Activated B cell treated with CpG ODN at 0.5 μM for 24 hours (primary cell): ENCODE measurements at regions not wholly inside any gene's neighbourhood (a gene's known extent, or its start where the extent isn't known, plus 50 kb on each side); places are given as distances from the start of the nearest gene placed in this dataset.
"Not testable (repeated sequence)": the region's sequence is repeated elsewhere in the genome, so short reads cannot be mapped to it uniquely, and the experiment has no call there.

ENCODE experiments used
- ATAC-seq: fragments of 200-7000 bp; cut with Tn5 transposase; one replicate; pipeline ENCODE4 v1.10.0; 2021; ENCODE audit warnings: low read depth, mild to moderate bottlenecking, moderate library complexity
- CTCF ChIA-PET: fragments of 350-600 bp; sonication (Branson Sonifier 250); formaldehyde crosslinking; loops from one replicate; lab custom pipeline; 2021; ENCODE audit warnings: antibody characterized with exemption; lab: Charles Lee
- POLR2A ChIA-PET: fragments of 350-600 bp; sonication (Branson Sonifier 250); formaldehyde crosslinking; loops from one replicate; lab custom pipeline; 2021; ENCODE audit warnings: antibody characterized with exemption; lab: Charles Lee
- DNase-seq: peaks from one replicate; pipeline ENCODE4 v3.0.0; 2022
- H3K27ac Mint-ChIP-seq: one replicate; pipeline ENCODE4 v1.8.0; 2020; ENCODE audit warnings: mixed read lengths
- H3K27me3 Mint-ChIP-seq: one replicate; pipeline ENCODE4 v1.8.0; 2021; ENCODE audit warnings: mixed read lengths
- H3K36me3 Mint-ChIP-seq: one replicate; pipeline ENCODE4 v1.8.0; 2021; ENCODE audit warnings: low read depth, mixed read lengths
- H3K4me1 Mint-ChIP-seq: one replicate; pipeline ENCODE4 v1.8.0; 2021; ENCODE audit warnings: mixed read lengths
- H3K4me3 Mint-ChIP-seq: one replicate; pipeline ENCODE4 v1.8.0; 2020; ENCODE audit warnings: mild to moderate bottlenecking, mixed read lengths
- H3K9me3 Mint-ChIP-seq: one replicate; pipeline ENCODE4 v1.8.0; 2020; ENCODE audit warnings: mixed read lengths
- CTCF ChIP-seq: fragments of 200-600 bp; IDR thresholded peaks from one replicate; pipeline ENCODE4 v1.8.0; 2022; ENCODE audit warnings: antibody characterized with exemption, mild to moderate bottlenecking
- intact Hi-C: fragments of 100-400 bp; cut with micrococcal nuclease; formaldehyde crosslinking; loops from one replicate; pipeline ENCODE4 v1.15.1; 2024

GRCh38 chr1:100799548-100799947 lies 80.0 kb downstream of the VCAM1 start:
- H3K4me1 Mint-ChIP-seq: no peaks in the 10 kb centered on the region
- DNase-seq (no peak), ATAC-seq (no peak)
- peaks cover 10% of the 10 kb centered on the region for H3K27me3 Mint-ChIP-seq
- TF ChIP-seq CTCF: no peak
- ChIA-PET CTCF (no interaction called here), POLR2A (no interaction called here)
- H3K27ac Mint-ChIP-seq: no peak overlapping the region
- H3K36me3 Mint-ChIP-seq: no peaks in the 10 kb centered on the region
- H3K4me3 Mint-ChIP-seq: no peak overlapping the region
- peaks cover 7% of the 10 kb centered on the region for H3K9me3 Mint-ChIP-seq
- intact Hi-C loops: no loop called here

DNA sequence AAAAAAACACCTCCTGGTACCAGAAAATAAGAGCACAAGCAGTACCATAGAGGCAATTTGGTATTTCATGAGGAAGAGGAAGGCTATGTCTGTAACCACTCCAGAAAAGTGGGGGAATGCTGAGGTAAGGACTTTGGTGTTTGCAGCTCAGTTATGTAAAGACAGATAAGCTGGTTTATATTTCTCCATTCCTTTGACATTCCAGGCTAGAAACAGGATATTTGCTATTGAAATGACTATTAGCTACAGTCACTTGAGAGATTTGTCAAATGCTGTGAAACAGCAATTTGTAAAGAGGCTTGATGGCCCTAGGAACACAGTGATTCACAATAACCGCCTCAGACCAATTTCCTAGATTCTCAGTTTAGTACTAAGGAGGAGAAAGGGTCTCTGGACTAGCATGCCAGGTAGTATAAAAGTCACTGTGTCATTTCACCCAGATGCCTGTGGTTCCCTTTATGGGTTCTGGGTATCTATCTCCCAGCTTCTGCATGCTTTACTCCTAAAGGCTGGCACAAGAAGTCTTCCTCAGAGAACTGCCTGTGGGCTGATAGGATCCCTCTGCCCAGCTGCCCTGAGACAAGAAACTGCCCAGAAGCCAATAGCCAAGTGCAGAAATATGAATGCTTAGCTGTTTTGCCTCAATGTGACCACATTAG lies 80.5 kb downstream of the VCAM1 start:
- no peak for TF ChIP-seq CTCF
- Mint-ChIP-seq H3K4me1 (no peaks in the 10 kb centered on the region), H3K4me3 (no peak overlapping the region), H3K27me3 (peaks cover 9% of the 10 kb centered on the region), H3K36me3 (no peaks in the 10 kb centered on the region), H3K27ac (no peak overlapping the region), H3K9me3 (peaks cover 7% of the 10 kb centered on the region)
- ChIA-PET CTCF (no interaction called here), POLR2A (no interaction called here)
- intact Hi-C loops: no loop called here
- ATAC-seq (no peak), DNase-seq (no peak)

- H3K4me3 Mint-ChIP-seq, POLR2A ChIA-PET, intact Hi-C loops, H3K27ac Mint-ChIP-seq, CTCF ChIA-PET, H3K4me1 Mint-ChIP-seq, H3K36me3 Mint-ChIP-seq, H3K9me3 Mint-ChIP-seq, ATAC-seq, DNase-seq: not testable (repeated sequence)
- H3K27me3 Mint-ChIP-seq: peaks cover 10% of the 10 kb centered on the region
Measured at GRCh38 chr1:100801256-100801655, 81.7 kb downstream of the VCAM1 start.

GRCh38 chr1:100803280-100803679 lies 83.7 kb downstream of the VCAM1 start:
- ATAC-seq, H3K27me3 Mint-ChIP-seq, H3K4me3 Mint-ChIP-seq, H3K36me3 Mint-ChIP-seq, DNase-seq, H3K4me1 Mint-ChIP-seq, POLR2A ChIA-PET, H3K27ac Mint-ChIP-seq, intact Hi-C loops, H3K9me3 Mint-ChIP-seq, CTCF ChIA-PET: not testable (repeated sequence)

- intact Hi-C loops: no loop called here
- ATAC-seq (no peak), DNase-seq (no peak)
- CTCF ChIA-PET: no interaction called here
- POLR2A ChIA-PET: no interaction called here
- H3K36me3 Mint-ChIP-seq: no peaks in the 10 kb centered on the region
- peaks cover 8% of the 10 kb centered on the region for H3K27me3 Mint-ChIP-seq
- H3K4me3 Mint-ChIP-seq: no peak overlapping the region
- H3K4me1 Mint-ChIP-seq: no peaks in the 10 kb centered on the region
- TF ChIP-seq CTCF: no peak
- H3K27ac Mint-ChIP-seq: no peak overlapping the region
- H3K9me3 Mint-ChIP-seq: no peaks in the 10 kb centered on the region
Measured at GRCh38 chr1:100806601-100807000, 87.1 kb downstream of the VCAM1 start.

DNA sequence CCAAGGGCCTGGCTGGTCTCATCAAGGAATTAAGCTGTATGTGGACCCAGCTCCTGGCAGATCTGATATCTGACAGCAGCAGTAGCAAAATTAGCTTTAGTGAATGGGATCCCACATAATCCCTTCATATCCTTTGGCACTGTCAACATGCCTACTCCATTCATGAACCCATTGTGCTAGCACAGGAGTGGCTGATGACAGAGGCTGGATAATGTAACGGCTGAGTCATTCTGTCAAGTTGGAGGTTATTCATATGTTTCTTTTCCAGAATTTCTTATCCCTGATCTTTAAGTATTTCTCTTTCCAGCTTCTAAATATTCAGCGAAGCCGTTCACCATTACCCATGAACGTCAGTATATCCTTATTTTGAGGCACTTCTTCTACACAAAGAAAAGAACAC lies 84.3 kb downstream of the EXTL2 start:
- peaks cover 6% of the 10 kb centered on the region for H3K4me1 Mint-ChIP-seq
- H3K4me3 Mint-ChIP-seq: no peak overlapping the region
- ATAC-seq (no peak), DNase-seq (no peak)
- no peaks in the 10 kb centered on the region for H3K9me3 Mint-ChIP-seq
- no peak overlapping the region for H3K27ac Mint-ChIP-seq
- peaks cover 17% of the 10 kb centered on the region for H3K27me3 Mint-ChIP-seq
- ChIA-PET POLR2A (no interaction called here), CTCF (no interaction called here)
- no peak for TF ChIP-seq CTCF
- intact Hi-C loops: no loop called here
- H3K36me3 Mint-ChIP-seq: no peaks in the 10 kb centered on the region
